NCI-H2227 (cell line): ENCODE measurements at regions not wholly inside any gene's neighbourhood (a gene's known extent, or its start where the extent isn't known, plus 50 kb on each side); places are given as distances from the start of the nearest gene placed in this dataset.

Experiments used
- DNase-seq: peaks from one replicate; lab custom pipeline; 2025; ENCODE audit not compliant: unreplicated experiment; lab: John Stamatoyannopoulos, UW

GRCh38 chr15:38168467-38169070 lies 84.1 kb upstream of the SPRED1 start:
- no peak for DNase-seq

- DNase-seq = no peak
These were observed 80.7 kb upstream of the SPRED1 start for GRCh38 chr15:38171973-38172372.

DNA sequence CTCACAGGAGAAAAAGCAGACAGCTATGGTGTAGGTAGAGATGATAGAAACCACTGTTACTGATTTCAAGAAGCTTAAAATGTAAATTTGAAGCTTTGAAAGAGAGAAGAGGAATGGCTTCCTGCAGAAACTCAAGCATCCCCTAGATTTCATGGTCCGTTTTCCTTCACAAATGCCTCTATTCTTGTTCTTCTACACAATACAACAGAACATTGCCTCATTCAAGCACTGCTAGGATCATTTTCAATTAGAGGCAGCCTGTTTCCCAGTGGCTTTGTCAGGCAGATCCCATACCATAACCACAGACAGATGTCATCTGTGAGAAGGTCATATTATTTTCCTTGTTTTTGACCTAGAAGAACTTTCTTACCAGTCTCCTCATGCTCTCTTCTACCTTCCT lies 77.9 kb upstream of the SPRED1 start:
- no peak for DNase-seq

- DNase-seq = no peak
These were observed 76.5 kb upstream of the SPRED1 start for GRCh38 chr15:38176155-38176554.

- DNase-seq = no peak
These were observed 75.9 kb upstream of the SPRED1 start for GRCh38 chr15:38176691-38177090.

DNA sequence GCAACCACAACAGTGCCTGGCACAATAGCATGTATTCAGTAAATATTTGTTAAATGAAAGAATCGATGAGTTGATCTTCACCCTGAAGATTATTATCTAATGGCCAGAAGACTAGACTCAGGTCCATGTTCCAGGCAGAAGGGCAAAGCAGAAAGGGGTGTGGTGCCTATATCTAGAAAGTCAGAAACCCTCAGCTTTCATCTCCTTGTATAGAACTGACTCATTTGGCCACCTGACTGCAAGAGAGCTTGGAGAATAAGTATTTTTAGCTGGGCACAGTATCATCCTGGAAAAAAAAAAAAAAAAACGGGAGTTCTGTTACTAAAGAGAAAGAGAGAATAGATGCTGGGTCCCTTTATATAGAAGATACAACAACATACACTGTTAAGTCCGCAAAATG lies 69.7 kb upstream of the SPRED1 start:
- no peak for DNase-seq

DNA sequence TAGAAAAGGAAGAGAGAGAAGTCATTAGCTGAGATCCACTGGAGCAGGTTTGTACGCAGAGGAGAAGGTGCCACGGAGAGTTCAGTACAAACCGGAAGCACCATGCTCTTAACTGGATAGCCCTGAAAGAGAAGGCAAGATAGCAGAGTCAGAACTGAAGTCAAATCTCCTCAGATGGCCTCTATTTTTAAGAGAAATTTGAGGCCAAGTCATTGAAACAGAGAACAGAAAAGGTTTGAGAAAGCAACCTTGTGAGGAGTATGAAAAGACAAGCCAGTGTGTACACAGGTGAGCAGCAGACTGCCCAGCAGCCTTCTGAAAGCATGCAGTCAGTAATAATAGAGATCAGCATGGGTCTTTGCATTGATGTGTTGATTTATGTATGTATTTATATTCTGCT lies 66.1 kb upstream of the SPRED1 start:
- peak; percentile 43 for DNase-seq

DNA sequence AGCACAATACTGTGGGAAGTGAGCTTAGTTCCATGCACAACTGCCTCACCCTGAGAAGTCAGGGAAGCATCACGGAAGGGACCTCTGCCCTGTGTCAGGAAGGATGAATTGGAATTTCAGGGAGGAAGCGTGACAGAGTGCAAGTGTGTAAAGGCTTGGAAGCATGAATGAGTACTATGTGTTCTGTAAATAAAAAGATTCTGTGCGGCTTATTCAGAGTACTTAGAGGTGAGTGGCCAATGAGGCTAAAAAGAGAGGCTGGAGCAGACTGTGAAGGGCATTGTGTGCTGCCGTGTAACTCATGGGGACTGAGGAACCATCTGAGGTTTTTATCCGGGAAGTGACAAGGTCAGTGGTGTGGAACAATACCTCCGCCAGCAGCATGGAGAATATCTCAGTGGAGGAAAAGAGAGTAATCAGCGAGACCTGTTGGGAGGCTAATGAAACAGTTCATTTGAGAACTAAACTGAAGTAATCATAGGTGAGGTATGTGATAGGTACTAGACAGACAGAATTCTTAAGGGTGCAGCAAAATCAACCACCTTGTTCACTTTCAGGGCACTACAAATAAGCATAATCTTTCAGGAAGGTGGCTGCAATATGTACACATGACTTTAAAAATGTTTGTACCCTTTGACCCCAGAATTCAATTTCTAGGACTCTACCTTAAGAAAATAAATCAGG lies 64.9 kb upstream of the SPRED1 start:
- no peak for DNase-seq

DNA sequence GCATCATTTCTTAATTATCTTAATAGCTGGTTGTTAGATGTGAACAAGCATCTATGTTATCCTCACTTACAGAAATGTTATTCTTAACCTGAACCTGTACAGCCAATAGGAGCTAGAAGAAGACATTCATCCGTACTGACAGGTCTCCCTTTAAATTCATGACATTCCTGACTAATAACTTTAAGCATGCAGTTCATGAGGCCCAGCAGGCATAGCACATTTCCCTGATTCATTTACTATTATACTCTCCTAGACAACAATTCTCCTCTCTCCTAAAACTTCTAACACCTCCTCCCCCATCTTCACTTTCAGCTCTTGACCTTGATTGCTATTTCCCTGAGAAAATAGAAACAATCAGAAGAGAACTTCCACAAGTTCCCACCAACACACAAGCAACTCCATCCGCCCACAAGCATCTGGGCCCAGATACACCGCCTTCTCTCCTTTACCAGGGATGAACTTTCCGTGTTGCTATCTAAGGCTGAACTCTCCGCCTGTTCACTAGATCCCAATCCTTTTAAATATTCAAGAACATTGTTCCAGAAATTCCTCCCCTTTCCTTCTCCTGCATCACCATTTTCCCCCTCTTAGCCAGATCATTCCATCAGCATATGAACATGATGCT lies 62.9 kb upstream of the SPRED1 start:
- DNase-seq = no peak

- no peak for DNase-seq
These were observed 62.1 kb upstream of the SPRED1 start for GRCh38 chr15:38190501-38190900.

- DNase-seq = no peak
These were observed 60.1 kb upstream of the SPRED1 start for GRCh38 chr15:38192496-38192895.

- no peak for DNase-seq
These were observed 59.1 kb upstream of the SPRED1 start for GRCh38 chr15:38193496-38193895.

DNA sequence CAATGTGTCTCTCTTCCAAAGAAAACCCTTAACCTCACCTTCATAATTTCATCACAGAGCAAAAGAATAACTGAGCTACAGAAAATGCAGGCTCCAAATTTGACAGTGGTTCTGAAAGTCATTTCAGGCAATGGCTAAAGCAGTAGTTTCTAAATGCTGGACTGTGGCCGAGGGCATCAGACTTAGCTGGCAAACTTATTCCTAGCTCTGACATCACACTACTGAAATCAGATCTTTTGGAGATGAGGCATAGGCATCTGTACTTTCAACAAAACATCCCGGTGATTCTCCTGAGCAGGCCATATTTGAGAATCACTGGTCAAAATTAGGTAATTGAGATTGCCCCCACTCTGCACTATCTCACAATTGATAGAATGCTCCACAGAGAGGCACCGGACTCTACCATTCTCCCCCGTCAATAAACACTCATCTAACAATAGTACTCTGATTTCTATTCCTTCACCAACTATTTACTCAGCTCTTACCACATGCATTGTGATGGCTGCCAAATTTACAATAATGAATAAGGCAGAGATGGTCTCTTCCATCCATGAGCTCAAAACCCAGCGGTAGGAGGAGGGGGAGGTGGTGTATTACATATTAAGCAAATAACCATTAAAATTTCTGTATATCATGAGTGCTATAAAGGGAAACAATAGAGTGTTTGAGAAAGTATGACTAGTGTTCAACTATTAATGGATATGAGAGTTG lies 57.3 kb upstream of the SPRED1 start:
- DNase-seq = no peak

DNA sequence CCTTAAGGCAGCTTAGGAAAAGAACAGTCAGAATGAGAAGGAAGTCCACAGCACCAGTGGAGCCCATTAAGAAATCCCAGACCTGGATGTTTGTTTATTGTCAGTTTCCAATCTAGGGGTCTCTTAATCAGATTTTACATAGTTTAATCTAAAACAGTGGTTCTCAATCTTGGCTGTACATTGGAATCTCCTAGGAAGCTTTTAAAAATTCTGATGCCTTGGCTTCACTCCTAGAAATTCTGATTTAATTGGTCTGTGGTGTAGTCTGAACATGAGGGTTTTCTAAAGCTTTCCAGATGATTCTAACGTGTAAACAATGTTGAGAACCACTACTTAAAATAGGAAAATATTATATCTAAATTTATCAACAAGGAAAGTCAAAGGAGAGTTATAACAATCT lies 56.6 kb upstream of the SPRED1 start:
- no peak for DNase-seq

GRCh38 chr15:38197553-38197952 lies 55.1 kb upstream of the SPRED1 start:
- no peak for DNase-seq

DNA sequence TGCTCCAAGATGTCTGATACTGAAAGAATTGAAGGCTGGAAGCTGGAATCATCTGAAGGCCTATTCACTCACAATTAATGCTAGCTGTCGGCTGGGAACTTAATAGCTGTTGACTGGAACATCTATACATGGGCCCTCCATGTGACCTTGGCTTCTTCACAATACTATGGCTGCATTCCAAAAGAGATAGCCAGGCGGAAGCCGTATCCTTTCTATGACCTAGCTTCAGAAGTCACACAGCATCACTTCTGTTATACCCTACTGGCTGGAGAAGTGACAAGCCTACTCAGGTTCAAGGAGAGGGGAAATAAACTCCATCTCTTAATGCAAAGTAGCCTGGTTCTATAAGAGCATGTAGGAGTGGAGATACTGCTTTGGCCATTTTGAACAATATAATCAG lies 50.9 kb upstream of the SPRED1 start:
- no peak for DNase-seq

- DNase-seq = no peak
These were observed 50.3 kb upstream of the SPRED1 start for GRCh38 chr15:38202361-38202760.
